Endodermal cell (in vitro differentiated cells): ENCODE measurements at regions not wholly inside any gene's neighbourhood (a gene's known extent, or its start where the extent isn't known, plus 50 kb on each side); places are given as distances from the start of the nearest gene placed in this dataset.

Experiments used
- DNase-seq: peaks from one replicate; pipeline ENCODE4 v3.0.0-alpha.2; 2017
- H3K27ac ChIP-seq: 2 replicates; pipeline ENCODE4 v1.5.1; 2013; ENCODE audit warnings: mild to moderate bottlenecking, low read depth, low read length, moderate library complexity
- H3K27me3 ChIP-seq: 2 replicates; pipeline ENCODE4 v1.6.1; 2013; ENCODE audit warnings: mild to moderate bottlenecking, low read length, moderate library complexity; ENCODE audit not compliant: insufficient read depth, control insufficient read depth, poor library complexity, severe bottlenecking
- H3K36me3 ChIP-seq: 2 replicates; pipeline ENCODE4 v1.7.0; 2013; ENCODE audit warnings: mild to moderate bottlenecking, low read length, moderate library complexity; ENCODE audit not compliant: control insufficient read depth, insufficient read depth
- H3K4me1 ChIP-seq: one replicate; pipeline ENCODE4 v1.7.0; 2013; ENCODE audit warnings: low read length; ENCODE audit not compliant: control insufficient read depth, insufficient read depth
- H3K4me3 ChIP-seq: 2 replicates; pipeline ENCODE4 v1.5.1; 2013; ENCODE audit warnings: mild to moderate bottlenecking, low read length, moderate library complexity
- H3K9ac ChIP-seq: 2 replicates; pipeline ENCODE4 v1.6.1; 2013; ENCODE audit warnings: mild to moderate bottlenecking, low read length, moderate library complexity; ENCODE audit not compliant: poor library complexity, severe bottlenecking; ENCODE audit errors: extremely low read depth
- H3K9me3 ChIP-seq: 2 replicates; pipeline ENCODE4 v1.6.1; 2013; ENCODE audit warnings: mild to moderate bottlenecking, low read length, moderate library complexity; ENCODE audit not compliant: control insufficient read depth
- H3K27ac Mint-ChIP-seq: 2 replicates; pipeline ENCODE4 v1.8.0; 2020; ENCODE audit warnings: mixed read lengths
- H3K27me3 Mint-ChIP-seq: 2 replicates; pipeline ENCODE4 v1.8.0; 2021; ENCODE audit warnings: mild to moderate bottlenecking, mixed read lengths; ENCODE audit not compliant: insufficient read depth
- H3K36me3 Mint-ChIP-seq: 2 replicates; pipeline ENCODE4 v1.8.0; 2020; ENCODE audit warnings: low read depth, mixed read lengths
- H3K4me1 Mint-ChIP-seq: 2 replicates; pipeline ENCODE4 v1.8.0; 2020; ENCODE audit warnings: mixed read lengths
- H3K4me3 Mint-ChIP-seq: 2 replicates; pipeline ENCODE4 v1.8.0; 2020; ENCODE audit warnings: mild to moderate bottlenecking, moderate library complexity, mixed read lengths
- H3K9me3 Mint-ChIP-seq: 2 replicates; pipeline ENCODE4 v1.8.0; 2020; ENCODE audit warnings: mild to moderate bottlenecking, mixed read lengths
- WGBS, 2 experiments: methylation state at CpG; one replicate each; pipeline versions ENCODE4 v1.1.5 to v1.1.7; 2013; ENCODE audit warnings: missing lambda C conversion rate in 2 of 2, mixed read lengths in 1 of 2; ENCODE audit not compliant: insufficient coverage in 1 of 2, insufficient read length in 1 of 2; 5-methylcytosine and 5-hydroxymethylcytosine counted together
- TF ChIP-seq, protein P1 (sequence below): fragments of 200-600 bp; sonication (generic); conservative IDR thresholded peaks from 2 replicates; pipeline ENCODE4 v1.5.0; 2021; ENCODE audit warnings: antibody characterized with exemption, mild to moderate bottlenecking

GRCh38 chr17:22145605-22146178, 453.4 kb downstream of the KCNJ18 start:
- WGBS, 2 experiments: 71 to 86% methylated on average over 8 to 13 of the region's 13 CpGs
- Histone ChIP-seq H3K4me3 (no peak overlapping the region), H3K9me3 (peaks cover 39% of the 10 kb centered on the region), H3K27me3 (no peaks in the 10 kb centered on the region), H3K4me1 (no peaks in the 10 kb centered on the region), H3K27ac (no peak overlapping the region), H3K36me3 (no peaks in the 10 kb centered on the region), H3K9ac (no peak overlapping the region)
- H3K4me1 Mint-ChIP-seq: no peaks in the 10 kb centered on the region
- DNase-seq: no peak
- TF ChIP-seq, protein P1, sequence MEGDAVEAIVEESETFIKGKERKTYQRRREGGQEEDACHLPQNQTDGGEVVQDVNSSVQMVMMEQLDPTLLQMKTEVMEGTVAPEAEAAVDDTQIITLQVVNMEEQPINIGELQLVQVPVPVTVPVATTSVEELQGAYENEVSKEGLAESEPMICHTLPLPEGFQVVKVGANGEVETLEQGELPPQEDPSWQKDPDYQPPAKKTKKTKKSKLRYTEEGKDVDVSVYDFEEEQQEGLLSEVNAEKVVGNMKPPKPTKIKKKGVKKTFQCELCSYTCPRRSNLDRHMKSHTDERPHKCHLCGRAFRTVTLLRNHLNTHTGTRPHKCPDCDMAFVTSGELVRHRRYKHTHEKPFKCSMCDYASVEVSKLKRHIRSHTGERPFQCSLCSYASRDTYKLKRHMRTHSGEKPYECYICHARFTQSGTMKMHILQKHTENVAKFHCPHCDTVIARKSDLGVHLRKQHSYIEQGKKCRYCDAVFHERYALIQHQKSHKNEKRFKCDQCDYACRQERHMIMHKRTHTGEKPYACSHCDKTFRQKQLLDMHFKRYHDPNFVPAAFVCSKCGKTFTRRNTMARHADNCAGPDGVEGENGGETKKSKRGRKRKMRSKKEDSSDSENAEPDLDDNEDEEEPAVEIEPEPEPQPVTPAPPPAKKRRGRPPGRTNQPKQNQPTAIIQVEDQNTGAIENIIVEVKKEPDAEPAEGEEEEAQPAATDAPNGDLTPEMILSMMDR: no peak
- no peak overlapping the region for H3K27ac Mint-ChIP-seq
- no peaks in the 10 kb centered on the region for H3K36me3 Mint-ChIP-seq
- H3K27me3 Mint-ChIP-seq: no peaks in the 10 kb centered on the region
- no peak overlapping the region for H3K4me3 Mint-ChIP-seq
- H3K9me3 Mint-ChIP-seq: peaks cover 33% of the 10 kb centered on the region

DNA sequence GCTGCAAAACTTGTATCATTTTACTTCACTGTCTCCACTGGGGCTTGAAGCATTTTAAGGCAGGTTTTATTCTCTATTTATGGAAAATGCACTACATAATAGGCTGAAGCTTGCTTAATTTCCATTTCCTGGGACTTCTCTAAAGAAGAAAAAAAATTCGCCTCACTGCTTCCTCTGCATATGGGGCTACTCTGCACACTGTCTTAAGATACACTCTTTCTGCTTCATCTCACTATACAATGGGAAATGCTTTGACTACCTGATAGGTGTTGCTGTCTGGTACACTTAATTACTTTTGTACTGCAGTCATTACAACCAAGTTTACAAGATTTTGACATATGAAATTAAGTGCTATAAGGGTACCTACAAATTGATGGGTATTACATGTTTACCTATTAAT, 466.0 kb downstream of the KCNJ18 start:
- Mint-ChIP-seq H3K36me3 (no peaks in the 10 kb centered on the region), H3K4me1 (no peaks in the 10 kb centered on the region), H3K27me3 (no peaks in the 10 kb centered on the region), H3K27ac (no peak overlapping the region), H3K9me3 (peaks cover 59% of the 10 kb centered on the region), H3K4me3 (no peak overlapping the region)
- Histone ChIP-seq H3K36me3 (no peaks in the 10 kb centered on the region), H3K27ac (no peak overlapping the region), H3K27me3 (no peaks in the 10 kb centered on the region), H3K4me1 (no peaks in the 10 kb centered on the region), H3K9ac (no peak overlapping the region), H3K9me3 (peaks cover 22% of the 10 kb centered on the region), H3K4me3 (no peak overlapping the region)
- TF ChIP-seq, protein P1: no peak
- DNase-seq: no peak
- WGBS, 2 experiments: 20 to 30% methylated on average over 1 of the region's 1 CpG

DNA sequence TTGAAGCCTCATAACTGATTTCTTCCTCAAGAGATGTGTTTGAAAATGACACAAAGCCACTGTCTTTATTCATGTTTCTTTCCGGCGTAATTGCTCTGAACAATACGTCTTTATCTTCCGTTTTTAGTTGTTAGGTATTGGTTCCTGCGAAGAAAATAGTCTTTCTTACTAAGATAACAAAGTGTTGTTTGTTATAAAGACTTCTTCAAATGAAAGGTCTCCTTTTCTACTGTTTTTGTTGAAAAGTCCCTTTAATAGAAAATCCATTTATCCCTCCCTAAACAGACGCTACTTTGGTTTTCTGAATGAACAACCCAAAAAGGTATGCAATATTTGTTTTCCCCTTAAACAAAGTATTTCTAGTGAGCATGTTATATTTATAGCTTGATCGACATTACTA, 469.1 kb downstream of the KCNJ18 start:
- no peaks in the 10 kb centered on the region for H3K36me3 Mint-ChIP-seq
- H3K4me3 Mint-ChIP-seq: no peak overlapping the region
- Histone ChIP-seq H3K9ac (no peak overlapping the region), H3K36me3 (no peaks in the 10 kb centered on the region), H3K4me1 (no peaks in the 10 kb centered on the region), H3K27me3 (no peaks in the 10 kb centered on the region), H3K9me3 (peaks cover 12% of the 10 kb centered on the region), H3K27ac (no peak overlapping the region), H3K4me3 (no peak overlapping the region)
- TF ChIP-seq, protein P1: no peak
- no peaks in the 10 kb centered on the region for H3K4me1 Mint-ChIP-seq
- H3K27me3 Mint-ChIP-seq: no peaks in the 10 kb centered on the region
- peaks cover 61% of the 10 kb centered on the region for H3K9me3 Mint-ChIP-seq
- DNase-seq: no peak
- WGBS, 2 experiments: 89 to 90% methylated on average over 3 to 7 of the region's 7 CpGs
- H3K27ac Mint-ChIP-seq: no peak overlapping the region
